ENCODE measurements at regions not wholly inside any gene's neighbourhood (a gene's known extent, or its start where the extent isn't known, plus 50 kb on each side); places are given as distances from the start of the nearest gene placed in this dataset.
"Not testable (repeated sequence)": the region's sequence is repeated elsewhere in the genome, so short reads cannot be mapped to it uniquely, and the experiment has no call there.

DNA sequence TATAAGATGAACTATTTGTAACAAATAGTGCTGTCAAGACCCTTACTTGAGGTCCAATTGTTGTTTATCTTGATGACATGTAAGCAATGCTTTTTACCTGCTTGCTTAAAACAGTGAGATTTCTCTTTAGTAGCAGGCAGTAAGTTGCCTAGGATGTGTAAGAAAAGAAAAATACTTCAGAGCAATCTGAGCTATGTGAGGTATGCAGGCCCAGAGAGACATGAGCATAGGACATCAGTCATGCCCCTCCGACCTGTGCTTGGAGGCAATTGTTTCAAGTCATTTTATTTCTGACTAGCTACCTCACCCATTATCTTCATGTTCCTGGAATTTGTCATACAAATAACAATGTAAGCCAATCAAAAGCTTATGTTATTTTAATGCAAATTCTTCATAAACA is 930.6 kb upstream of the FBXO33 start:
- no peaks in the 10 kb centered on the region for H3K36me3 ChIP-seq (ENCODE audit: insufficient read depth in 1 of 2, low read depth in 1 of 2)
- H3K27me3 ChIP-seq (ENCODE audit: insufficient read depth in 3 of 3, low read length in 2 of 3) = no peaks in the 10 kb centered on the region
- TF ChIP-seq, protein P1, sequence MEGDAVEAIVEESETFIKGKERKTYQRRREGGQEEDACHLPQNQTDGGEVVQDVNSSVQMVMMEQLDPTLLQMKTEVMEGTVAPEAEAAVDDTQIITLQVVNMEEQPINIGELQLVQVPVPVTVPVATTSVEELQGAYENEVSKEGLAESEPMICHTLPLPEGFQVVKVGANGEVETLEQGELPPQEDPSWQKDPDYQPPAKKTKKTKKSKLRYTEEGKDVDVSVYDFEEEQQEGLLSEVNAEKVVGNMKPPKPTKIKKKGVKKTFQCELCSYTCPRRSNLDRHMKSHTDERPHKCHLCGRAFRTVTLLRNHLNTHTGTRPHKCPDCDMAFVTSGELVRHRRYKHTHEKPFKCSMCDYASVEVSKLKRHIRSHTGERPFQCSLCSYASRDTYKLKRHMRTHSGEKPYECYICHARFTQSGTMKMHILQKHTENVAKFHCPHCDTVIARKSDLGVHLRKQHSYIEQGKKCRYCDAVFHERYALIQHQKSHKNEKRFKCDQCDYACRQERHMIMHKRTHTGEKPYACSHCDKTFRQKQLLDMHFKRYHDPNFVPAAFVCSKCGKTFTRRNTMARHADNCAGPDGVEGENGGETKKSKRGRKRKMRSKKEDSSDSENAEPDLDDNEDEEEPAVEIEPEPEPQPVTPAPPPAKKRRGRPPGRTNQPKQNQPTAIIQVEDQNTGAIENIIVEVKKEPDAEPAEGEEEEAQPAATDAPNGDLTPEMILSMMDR (IDR thresholded peaks at IDR 0.05) = no peak
- H3K9me3 ChIP-seq = no peaks in the 10 kb centered on the region
- H3K27ac ChIP-seq = no peak overlapping the region
- no peaks in the 10 kb centered on the region for H3K4me1 ChIP-seq
- intact Hi-C loops (cut with DNase I) = no loop called here
- ATAC-seq (no peak), DNase-seq (no peak)
- H3K4me3 ChIP-seq = no peak overlapping the region
- WGBS, 3 donors = 33 to 59% (median 54%) methylated on average over 1 of the region's 1 CpG

DNA sequence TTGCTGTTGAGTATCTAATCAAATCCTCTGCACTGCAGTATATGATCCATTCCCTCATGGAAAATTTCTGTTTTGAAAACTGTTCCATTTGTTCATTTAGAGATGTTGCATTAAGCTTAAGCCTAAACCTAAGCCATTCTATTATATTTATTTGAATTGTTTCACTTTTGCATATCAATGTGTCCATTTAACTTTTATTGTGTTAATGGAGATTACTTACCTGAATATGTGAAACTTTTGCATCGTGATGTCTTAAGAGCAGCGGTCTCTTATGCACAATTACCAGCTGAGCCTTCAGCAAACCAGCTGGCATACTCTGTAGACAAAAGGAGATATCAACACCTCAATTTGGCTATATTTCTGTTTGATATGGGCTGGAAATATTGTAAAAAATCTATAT is 922.5 kb upstream of the FBXO33 start:
- ATAC-seq (no peak), DNase-seq (no peak)
- TF ChIP-seq, protein P1 (IDR thresholded peaks at IDR 0.05) = no peak
- intact Hi-C loops (cut with DNase I) = no loop called here
- no peaks in the 10 kb centered on the region for H3K9me3 ChIP-seq
- WGBS, 3 donors = 58 to 63% (median 60%) methylated on average over 2 of the region's 2 CpGs
- no peaks in the 10 kb centered on the region for H3K36me3 ChIP-seq (ENCODE audit: insufficient read depth in 1 of 2, low read depth in 1 of 2)
- H3K27ac ChIP-seq = no peak overlapping the region
- H3K4me3 ChIP-seq = no peak overlapping the region
- H3K4me1 ChIP-seq = no peaks in the 10 kb centered on the region
- H3K27me3 ChIP-seq (ENCODE audit: insufficient read depth in 3 of 3, low read length in 2 of 3) = no peaks in the 10 kb centered on the region

DNA sequence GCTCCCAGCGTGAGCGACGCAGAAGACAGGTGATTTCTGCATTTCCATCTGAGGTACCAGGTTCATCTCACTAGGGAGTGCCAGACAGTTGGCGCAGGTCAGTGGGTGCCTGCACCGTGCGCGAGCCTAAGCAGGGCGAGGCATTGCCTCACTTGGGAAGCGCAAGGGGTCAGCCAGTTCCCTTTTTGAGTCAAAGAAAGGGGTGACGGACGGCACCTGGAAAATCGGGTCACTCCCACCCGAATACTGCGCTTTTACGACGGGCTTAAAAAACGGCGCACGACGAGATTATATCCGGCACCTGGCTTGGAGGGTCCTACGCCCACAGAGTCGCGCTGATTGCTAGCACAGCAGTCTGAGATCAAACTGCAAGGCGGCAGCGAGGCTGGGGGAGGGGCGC is 915.9 kb upstream of the FBXO33 start:
- intact Hi-C loops (cut with DNase I); H3K4me1 ChIP-seq; ATAC-seq; H3K36me3 ChIP-seq (ENCODE audit: insufficient read depth in 1 of 2, low read depth in 1 of 2); H3K27me3 ChIP-seq (ENCODE audit: insufficient read depth in 3 of 3, low read length in 2 of 3); H3K9me3 ChIP-seq; H3K4me3 ChIP-seq; H3K27ac ChIP-seq; DNase-seq: not testable (repeated sequence)
- 88 to 91% (median 89%) methylated on average over 24 to 27 of the region's 27 CpGs for WGBS, 3 donors

DNA sequence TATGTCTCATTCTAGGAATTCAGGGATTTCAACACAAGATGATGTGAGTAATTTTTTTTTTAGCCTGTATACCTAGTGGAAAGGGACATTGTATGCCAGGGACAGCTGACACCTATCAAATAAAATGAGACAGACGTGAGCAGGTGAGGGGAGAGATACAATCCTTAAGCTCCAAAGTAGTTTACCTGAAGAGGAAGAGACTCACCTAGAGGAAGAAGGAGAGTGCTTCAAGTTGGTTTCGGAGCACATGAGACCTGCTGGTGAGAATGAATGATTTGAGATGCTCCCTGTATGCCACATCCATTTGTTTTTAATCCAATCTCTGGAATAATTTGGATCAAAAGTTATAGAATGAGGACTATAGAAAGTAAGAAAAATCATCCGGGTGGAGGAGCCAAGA is 915.4 kb upstream of the FBXO33 start:
- no peak for ATAC-seq
- Histone ChIP-seq H3K4me3 (no peak overlapping the region), H3K27me3 (ENCODE audit: insufficient read depth in 3 of 3, low read length in 2 of 3) (no peaks in the 10 kb centered on the region), H3K36me3 (ENCODE audit: insufficient read depth in 1 of 2, low read depth in 1 of 2) (no peaks in the 10 kb centered on the region), H3K4me1 (no peaks in the 10 kb centered on the region), H3K9me3 (no peaks in the 10 kb centered on the region), H3K27ac (no peak overlapping the region)
- no peak for DNase-seq
- intact Hi-C loops (cut with DNase I) = no loop called here
- WGBS, 3 donors = 81 to 91% (median 88%) methylated on average over 3 of the region's 3 CpGs
- TF ChIP-seq, protein P1 (IDR thresholded peaks at IDR 0.05) = no peak

DNA sequence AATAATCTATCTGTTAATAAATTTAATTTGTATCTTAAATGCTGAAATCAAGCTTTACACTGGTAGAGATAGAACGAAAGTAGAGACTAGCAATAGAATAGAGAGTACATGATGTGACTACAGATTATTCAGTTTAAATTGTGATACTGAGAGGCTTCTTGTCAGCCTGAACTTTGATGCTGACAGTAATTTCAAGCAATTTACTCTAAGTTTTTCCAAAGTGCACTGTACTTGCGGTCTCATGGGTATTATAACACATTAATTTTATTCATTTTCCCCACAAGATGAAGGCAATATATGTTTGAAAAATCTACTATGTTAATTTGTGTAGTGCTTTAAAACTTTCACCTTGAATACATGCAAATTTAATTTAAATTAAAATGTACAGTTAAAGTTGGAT is 914.0 kb upstream of the FBXO33 start:
- intact Hi-C loops (cut with DNase I) = no loop called here
- WGBS, 3 donors = 93 to 100% (median 94%) methylated on average over 2 of the region's 2 CpGs
- TF ChIP-seq, protein P1 (IDR thresholded peaks at IDR 0.05) = no peak

More for the DNA sequence above, 914.0 kb upstream of the FBXO33 start:
- Histone ChIP-seq H3K4me3 (no peak overlapping the region), H3K36me3 (ENCODE audit: insufficient read depth in 1 of 2, low read depth in 1 of 2) (no peaks in the 10 kb centered on the region), H3K4me1 (no peaks in the 10 kb centered on the region), H3K27me3 (ENCODE audit: insufficient read depth in 3 of 3, low read length in 2 of 3) (no peaks in the 10 kb centered on the region), H3K9me3 (no peaks in the 10 kb centered on the region), H3K27ac (no peak overlapping the region)
- DNase-seq = no peak
- no peak for ATAC-seq
